B cell (primary cell): ENCODE measurements at regions not wholly inside any gene's neighbourhood (a gene's known extent, or its start where the extent isn't known, plus 50 kb on each side); places are given as distances from the start of the nearest gene placed in this dataset.

Source experiments
- ATAC-seq: fragments of 200-7000 bp; cut with Tn5 transposase; one replicate; pipeline ENCODE4 v1.10.0; 2021; ENCODE audit warnings: low read depth, mild to moderate bottlenecking, moderate number of reproducible peaks, moderate library complexity
- CTCF ChIA-PET: fragments of 350-600 bp; sonication (Branson Sonifier 250); formaldehyde crosslinking; loops from one replicate; lab custom pipeline; 2021; ENCODE audit warnings: antibody characterized with exemption, inconsistent platforms; lab: Charles Lee
- POLR2A ChIA-PET: fragments of 350-600 bp; sonication (Branson Sonifier 250); formaldehyde crosslinking; loops from one replicate; lab custom pipeline; 2021; ENCODE audit warnings: antibody characterized with exemption; lab: Charles Lee
- DNase-seq: peaks from one replicate; pipeline ENCODE4 v3.0.0; 2013
- H2AFZ ChIP-seq: 2 replicates; pipeline ENCODE4 v1.6.1; 2012; ENCODE audit warnings: mild to moderate bottlenecking, low read depth, low read length; ENCODE audit not compliant: insufficient read depth, poor library complexity, severe bottlenecking
- H3K27ac ChIP-seq, 2 donors: 1 replicate in 1 of 2; 2 replicates in 1 of 2; pipeline ENCODE4 v1.5.1; 2012 to 2013; ENCODE audit warnings: low read length in 2 of 2, mild to moderate bottlenecking in 2 of 2, moderate library complexity in 1 of 2
- H3K27me3 ChIP-seq, 4 experiments: fragments of 200-600 bp in 1 of 4; sonication (generic) in 1 of 4; replicated peaks in 1 of 4; 1 replicate in 2 of 4; 2 replicates in 2 of 4; pipeline versions ENCODE4 v1.6.1 to v1.7.0; 2013 to 2016; ENCODE audit warnings: low read length in 3 of 4, mild to moderate bottlenecking in 2 of 4, mixed read lengths in 1 of 4, moderate library complexity in 1 of 4; ENCODE audit not compliant: insufficient read depth in 4 of 4, control insufficient read depth in 3 of 4; ENCODE audit errors: control extremely low read depth in 1 of 4
- H3K36me3 ChIP-seq, 2 experiments: replicated peaks in 1 of 2; 1 replicate in 1 of 2; 2 replicates in 1 of 2; pipeline versions ENCODE4 v1.6.1 to v1.7.1; 2013; ENCODE audit warnings: low read length in 1 of 2; ENCODE audit not compliant: insufficient read depth in 2 of 2, control insufficient read depth in 1 of 2; ENCODE audit errors: control extremely low read depth in 1 of 2, extremely low read depth in 1 of 2
- H3K4me1 ChIP-seq, 2 donors: fragments of 200-600 bp in 1 of 2; sonication (generic) in 1 of 2; 1 replicate in 1 of 2; 2 replicates in 1 of 2; pipeline versions ENCODE4 v1.5.1 to v1.6.1; 2013 to 2017; ENCODE audit warnings: low read length in 2 of 2; ENCODE audit not compliant: control insufficient read depth in 2 of 2, insufficient read depth in 2 of 2
- H3K4me2 ChIP-seq: replicated peaks from 2 replicates; pipeline ENCODE3; 2012; ENCODE audit warnings: mild to moderate bottlenecking, low read depth, low read length; ENCODE audit not compliant: poor library complexity, severe bottlenecking
- H3K4me3 ChIP-seq, 5 experiments: fragments of 200-600 bp in 1 of 5; sonication (generic) in 1 of 5; 1 replicate in 3 of 5; 2 replicates in 2 of 5; pipeline versions ENCODE4 v1.5.1 to v1.7.0; 2011 to 2016; ENCODE audit warnings: low read length in 4 of 5, mild to moderate bottlenecking in 4 of 5, low read depth in 2 of 5, control low read depth in 1 of 5, moderate library complexity in 1 of 5; ENCODE audit not compliant: insufficient read depth in 1 of 5; ENCODE audit errors: control extremely low read depth in 1 of 5, extremely low read depth in 1 of 5
- H3K79me2 ChIP-seq: fragments of 200-600 bp; sonication (generic); one replicate; pipeline ENCODE4 v1.6.0; 2016; ENCODE audit warnings: low read length; ENCODE audit not compliant: control insufficient read depth, insufficient read depth
- H3K9ac ChIP-seq: fragments of 200-600 bp; sonication (generic); 2 replicates; pipeline ENCODE4 v1.6.1; 2017; ENCODE audit warnings: mild to moderate bottlenecking, low read length, moderate library complexity
- H3K9me3 ChIP-seq, 3 donors: one replicate each; pipeline versions ENCODE4 v1.6.1 to v1.7.1; 2013; ENCODE audit warnings: low read length in 2 of 3; ENCODE audit not compliant: control insufficient read depth in 2 of 3, insufficient read depth in 1 of 3; ENCODE audit errors: control extremely low read depth in 1 of 3
- H4K20me1 ChIP-seq: 2 replicates; pipeline ENCODE4 v1.6.0; 2012; ENCODE audit warnings: mild to moderate bottlenecking, low read length; ENCODE audit not compliant: insufficient read depth, control insufficient read depth, poor library complexity, severe bottlenecking
- H3K27ac Mint-ChIP-seq: one replicate; pipeline ENCODE4 v1.8.0; 2021; ENCODE audit warnings: mixed read lengths
- H3K27me3 Mint-ChIP-seq: one replicate; pipeline ENCODE4 v1.8.0; 2021; ENCODE audit warnings: mixed read lengths
- H3K4me1 Mint-ChIP-seq: one replicate; pipeline ENCODE4 v1.8.0; 2021; ENCODE audit warnings: mixed read lengths
- H3K4me3 Mint-ChIP-seq: one replicate; pipeline ENCODE4 v1.8.0; 2021; ENCODE audit warnings: mixed read lengths
- H3K9me3 Mint-ChIP-seq: one replicate; pipeline ENCODE4 v1.8.0; 2022; ENCODE audit warnings: mixed read lengths; ENCODE audit not compliant: insufficient read depth
- EZH2 ChIP-seq: IDR thresholded peaks from 2 replicates; pipeline ENCODE4 v1.6.1; 2012; ENCODE audit warnings: borderline replicate concordance, low read depth, mild to moderate bottlenecking, moderate library complexity, low read length; ENCODE audit not compliant: insufficient read depth, poor library complexity, severe bottlenecking
- WGBS: methylation state at CpG from one replicate; pipeline ENCODE4 v1.1.5; 2013; ENCODE audit warnings: missing lambda C conversion rate; ENCODE audit not compliant: insufficient coverage; 5-methylcytosine and 5-hydroxymethylcytosine counted together
- intact Hi-C: fragments of 100-400 bp; cut with micrococcal nuclease; formaldehyde crosslinking; loops from one replicate; pipeline ENCODE4 v1.10.0; 2022
- TF ChIP-seq, protein P1 (sequence below): fragments of 200-600 bp; IDR thresholded peaks from one replicate; pipeline ENCODE4 v1.8.0; 2022; ENCODE audit warnings: antibody characterized with exemption, mild to moderate bottlenecking

DNA sequence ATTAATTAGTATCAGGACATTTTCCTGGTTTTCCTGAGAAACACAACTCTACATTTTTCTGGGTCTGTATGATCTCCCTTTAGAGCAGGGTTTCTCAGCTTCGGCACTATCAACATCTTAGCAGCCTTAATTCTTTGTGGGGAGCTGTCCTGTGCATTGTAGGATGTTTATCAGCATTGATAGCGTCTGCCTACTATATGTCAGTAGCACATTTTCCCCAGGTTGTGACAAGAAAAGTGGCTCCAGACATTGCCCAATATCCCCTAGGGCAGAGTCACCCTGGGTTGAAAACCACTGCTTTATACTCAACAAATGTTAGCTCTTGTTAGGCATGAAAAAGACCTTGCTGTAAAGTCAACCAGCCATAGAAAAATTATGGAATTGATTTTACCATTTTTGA is 195.1 kb upstream of the FMN2 start:
- Histone ChIP-seq H3K27ac (no peak overlapping the region), H3K79me2 (no peaks in the 10 kb centered on the region), H3K9ac (no peak overlapping the region), H3K4me1 (peaks cover 3% of the 10 kb centered on the region in 2 donors), H3K36me3 (no peaks in the 10 kb centered on the region), H2AFZ (no peak overlapping the region), H3K4me2 (no peak overlapping the region), H4K20me1 (no peaks in the 10 kb centered on the region), H3K4me3 (no peak overlapping the region), H3K9me3 (no peaks in the 10 kb centered on the region), H3K27me3 (no peaks in the 10 kb centered on the region)
- DNase-seq (no peak), ATAC-seq (no peak)
- Mint-ChIP-seq H3K4me1 (peaks cover 2% of the 10 kb centered on the region), H3K27me3 (no peaks in the 10 kb centered on the region), H3K9me3 (no peaks in the 10 kb centered on the region), H3K4me3 (no peak overlapping the region), H3K27ac (no peak overlapping the region)
- TF ChIP-seq EZH2: no peak
- TF ChIP-seq, protein P1, sequence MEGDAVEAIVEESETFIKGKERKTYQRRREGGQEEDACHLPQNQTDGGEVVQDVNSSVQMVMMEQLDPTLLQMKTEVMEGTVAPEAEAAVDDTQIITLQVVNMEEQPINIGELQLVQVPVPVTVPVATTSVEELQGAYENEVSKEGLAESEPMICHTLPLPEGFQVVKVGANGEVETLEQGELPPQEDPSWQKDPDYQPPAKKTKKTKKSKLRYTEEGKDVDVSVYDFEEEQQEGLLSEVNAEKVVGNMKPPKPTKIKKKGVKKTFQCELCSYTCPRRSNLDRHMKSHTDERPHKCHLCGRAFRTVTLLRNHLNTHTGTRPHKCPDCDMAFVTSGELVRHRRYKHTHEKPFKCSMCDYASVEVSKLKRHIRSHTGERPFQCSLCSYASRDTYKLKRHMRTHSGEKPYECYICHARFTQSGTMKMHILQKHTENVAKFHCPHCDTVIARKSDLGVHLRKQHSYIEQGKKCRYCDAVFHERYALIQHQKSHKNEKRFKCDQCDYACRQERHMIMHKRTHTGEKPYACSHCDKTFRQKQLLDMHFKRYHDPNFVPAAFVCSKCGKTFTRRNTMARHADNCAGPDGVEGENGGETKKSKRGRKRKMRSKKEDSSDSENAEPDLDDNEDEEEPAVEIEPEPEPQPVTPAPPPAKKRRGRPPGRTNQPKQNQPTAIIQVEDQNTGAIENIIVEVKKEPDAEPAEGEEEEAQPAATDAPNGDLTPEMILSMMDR: no peak
- ChIA-PET POLR2A (no interaction called here), CTCF (interaction anchor here (0.7 to 1.6 kb wide), 3 partner anchors 12 to 58 kb away, joined by 3 to 6 read pairs (median 3); no protein-coding TSS in a partner anchor)
- WGBS: 86% methylated on average over 1 of the region's 2 CpGs
- intact Hi-C loops: loop anchor here (5.0 kb wide), 1 partner anchor 489 kb away; no protein-coding TSS in a partner anchor

DNA sequence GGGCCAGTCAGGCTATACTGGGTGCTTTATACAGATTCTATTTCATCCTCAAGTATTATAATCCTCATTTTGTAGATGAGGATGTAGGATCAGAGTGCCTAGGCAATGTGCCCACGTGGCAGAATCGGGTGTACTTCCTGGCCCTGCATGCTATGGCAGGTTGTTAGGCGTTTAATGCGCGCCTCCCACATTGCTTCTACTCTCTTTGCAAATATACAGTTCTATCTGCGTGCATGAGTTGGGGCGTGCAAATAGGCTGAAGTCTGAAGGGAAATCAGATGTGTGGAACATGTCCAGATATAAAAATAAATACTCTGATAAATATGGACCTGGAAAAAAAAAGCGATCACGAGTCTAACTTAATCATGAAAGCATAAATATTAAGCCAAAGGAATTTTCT is 194.7 kb upstream of the FMN2 start:
- no peaks in the 10 kb centered on the region for H3K36me3 ChIP-seq
- H3K79me2 ChIP-seq: no peaks in the 10 kb centered on the region
- no peak overlapping the region for H3K4me3 Mint-ChIP-seq
- H3K4me1 Mint-ChIP-seq: peaks cover 2% of the 10 kb centered on the region
- H4K20me1 ChIP-seq: no peaks in the 10 kb centered on the region
- H3K27me3 ChIP-seq: no peaks in the 10 kb centered on the region
- intact Hi-C loops: loop anchor here (5.0 kb wide), 1 partner anchor 490 kb away; no protein-coding TSS in a partner anchor
- no peaks in the 10 kb centered on the region for H3K9me3 Mint-ChIP-seq
- ChIA-PET POLR2A (no interaction called here), CTCF (interaction anchor here (0.7 to 1.6 kb wide), 5 partner anchors 11 to 58 kb away, joined by 3 to 6 read pairs (median 3); no protein-coding TSS in a partner anchor)
- no peak for DNase-seq
- H3K27me3 Mint-ChIP-seq: no peaks in the 10 kb centered on the region
- ATAC-seq: no peak
- no peak overlapping the region for H2AFZ ChIP-seq
- no peak for TF ChIP-seq EZH2
- TF ChIP-seq, protein P1: no peak
- H3K27ac Mint-ChIP-seq: no peak overlapping the region
- H3K4me3 ChIP-seq: no peak overlapping the region
- WGBS: no CpG with 5 or more reads among the region's 9 CpGs
- peaks cover 3% of the 10 kb centered on the region in 2 donors for H3K4me1 ChIP-seq
- H3K27ac ChIP-seq: no peak overlapping the region
- no peak overlapping the region for H3K4me2 ChIP-seq
- H3K9ac ChIP-seq: no peak overlapping the region
- no peaks in the 10 kb centered on the region for H3K9me3 ChIP-seq
